ENCODE measurements at regions not wholly inside any gene's neighbourhood (a gene's known extent, or its start where the extent isn't known, plus 50 kb on each side); places are given as distances from the start of the nearest gene placed in this dataset.

DNA sequence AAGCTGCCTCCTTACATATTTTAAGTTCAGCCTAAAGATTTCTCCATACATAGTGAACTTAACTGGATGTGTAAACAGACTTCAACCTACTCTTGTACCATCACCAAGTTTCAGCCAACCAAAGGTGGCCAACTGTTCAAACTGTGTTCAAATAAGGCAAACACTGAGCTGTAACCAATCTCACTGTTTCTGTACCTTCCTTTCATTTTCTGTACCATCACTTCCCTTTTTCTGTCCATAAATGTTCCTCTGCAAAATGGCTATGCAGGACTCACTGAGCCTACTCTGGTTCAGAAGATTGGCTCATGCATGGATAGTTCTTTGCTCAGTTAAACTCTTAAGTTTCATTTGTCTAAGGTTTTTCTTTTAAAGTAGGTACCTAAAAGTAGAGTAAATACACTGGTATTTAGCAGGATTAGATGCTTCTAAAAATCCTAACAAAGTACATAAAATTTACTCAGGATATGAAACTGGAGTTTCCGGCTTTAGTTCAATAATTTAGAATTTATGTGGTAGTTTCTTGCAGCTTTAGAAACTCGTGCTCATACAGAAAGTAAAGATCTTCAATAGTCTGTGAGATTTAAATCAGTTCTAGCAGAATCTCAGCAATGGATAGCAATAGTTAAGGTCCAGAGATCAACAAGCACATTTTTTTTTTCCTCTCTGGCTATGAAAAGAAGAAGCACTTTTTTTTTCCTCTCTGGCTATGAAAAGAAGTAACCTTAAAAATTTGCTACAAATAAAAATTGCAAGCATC is 282.0 kb upstream of the PPFIA2 start:
- DNase-seq (ENCODE audit: low read depth) = no peak

DNA sequence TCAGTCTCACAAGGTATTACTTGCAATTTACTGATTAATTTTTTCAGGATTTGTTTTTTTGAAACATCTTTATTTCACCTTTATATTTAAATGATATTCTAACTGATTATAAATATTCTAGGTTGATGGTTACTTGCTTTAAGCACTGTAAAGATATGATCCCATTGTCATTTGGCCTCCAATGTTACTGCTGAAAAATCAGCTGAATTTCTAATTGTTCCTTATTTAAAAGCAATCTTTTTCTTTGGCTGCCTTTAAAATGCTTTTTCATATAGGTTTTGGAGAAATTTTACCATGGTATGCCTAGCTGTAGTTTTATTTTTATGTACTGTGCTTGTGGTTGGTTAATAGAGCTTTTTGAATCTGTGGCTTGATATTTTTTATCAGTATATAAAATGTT is 275.6 kb upstream of the PPFIA2 start:
- DNase-seq (ENCODE audit: low read depth) = no peak

DNA sequence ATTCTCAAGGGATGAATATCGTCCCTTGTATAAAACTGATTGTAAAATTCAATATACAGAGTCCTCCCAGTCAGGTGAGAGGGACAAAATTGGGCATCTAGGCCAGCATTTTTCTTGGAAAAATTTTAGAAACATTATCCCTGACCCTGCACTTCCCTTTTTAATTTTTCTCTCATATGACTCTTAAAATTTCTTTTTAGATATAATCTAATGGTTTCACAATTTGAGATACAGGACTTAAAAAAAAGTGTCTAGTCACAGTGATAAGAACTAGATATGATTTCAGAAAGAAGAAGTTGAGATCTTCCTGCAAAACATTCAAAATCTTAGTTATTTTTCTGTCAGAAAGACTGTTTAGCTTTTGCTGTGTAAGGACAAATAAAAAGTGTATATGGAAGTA is 270.8 kb upstream of the PPFIA2 start:
- no peak for DNase-seq (ENCODE audit: low read depth)

DNA sequence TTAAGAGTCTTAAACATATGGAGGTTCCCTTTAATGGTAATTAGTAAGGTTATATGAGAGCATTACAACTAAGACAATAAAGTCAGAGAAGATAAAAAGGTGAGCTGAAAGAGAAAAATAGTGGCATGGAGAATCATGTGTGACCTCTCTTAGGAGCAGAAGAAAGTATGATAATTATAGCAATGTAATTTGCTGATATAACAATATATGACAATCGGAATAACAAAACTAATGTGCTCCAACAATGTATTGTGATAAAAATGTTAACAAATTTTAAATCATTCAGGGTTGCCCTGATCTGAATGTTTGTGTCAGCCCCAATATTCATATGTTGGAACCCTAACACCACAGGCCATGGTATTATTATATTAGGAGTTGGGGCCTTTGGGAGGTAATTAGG is 269.6 kb upstream of the PPFIA2 start:
- no peak for DNase-seq (ENCODE audit: low read depth)

DNA sequence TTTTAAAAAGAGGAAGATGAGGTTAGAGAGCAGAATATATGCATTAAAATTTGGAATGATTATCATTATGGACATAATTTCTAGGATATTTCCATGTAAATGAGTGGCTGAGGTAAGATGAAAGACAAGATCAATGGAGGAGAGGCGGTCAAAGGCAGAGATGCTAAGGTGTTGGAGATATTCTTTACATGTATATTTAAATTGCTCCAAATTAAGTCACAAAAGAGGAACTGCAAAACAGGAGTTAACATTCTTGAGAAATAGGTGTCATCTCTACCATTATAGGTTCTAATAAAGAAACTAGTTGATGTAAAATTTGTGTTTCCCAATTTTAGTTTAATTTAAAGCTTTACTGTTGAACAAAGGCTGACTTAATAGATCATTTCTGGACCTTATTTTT is 268.5 kb upstream of the PPFIA2 start:
- no peak for DNase-seq (ENCODE audit: low read depth)

DNA sequence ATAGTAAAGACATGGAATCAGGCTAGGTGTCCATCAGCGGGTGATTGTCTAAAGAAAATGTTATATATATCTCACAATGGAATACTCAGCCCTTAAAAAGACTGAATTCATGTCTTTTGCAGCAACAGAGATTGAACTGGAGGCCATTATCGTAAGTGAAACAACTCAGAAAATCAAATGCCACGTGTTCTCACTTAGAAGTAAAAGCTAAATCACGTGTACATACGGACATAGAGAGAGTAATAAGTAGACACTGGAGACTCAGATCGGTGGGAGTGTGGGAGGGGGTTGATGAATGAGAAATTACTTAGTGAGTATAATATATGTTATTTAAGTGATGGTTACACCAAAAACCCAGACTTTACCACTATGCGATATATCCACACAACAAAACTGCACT is 266.3 kb upstream of the PPFIA2 start:
- DNase-seq (ENCODE audit: low read depth) = no peak

DNA sequence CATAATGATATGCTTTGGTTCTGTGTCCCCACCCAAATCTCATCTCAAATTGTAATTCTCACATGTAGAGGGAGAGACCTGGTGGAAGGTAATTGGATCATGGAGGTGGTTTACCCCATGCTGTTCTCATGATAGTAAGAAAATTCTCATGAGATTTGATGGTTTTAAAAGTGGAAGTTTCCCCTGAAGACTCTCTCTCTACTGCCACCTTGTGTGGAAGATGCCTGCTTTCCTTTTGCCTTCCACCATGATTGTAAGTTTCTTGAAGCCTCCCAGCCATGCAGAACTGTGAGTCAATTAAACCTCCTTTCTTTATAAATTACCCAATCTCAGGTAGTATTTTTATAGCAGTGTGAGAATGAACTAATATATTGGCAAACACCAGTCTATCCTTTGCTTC is 260.4 kb upstream of the PPFIA2 start:
- no peak for DNase-seq (ENCODE audit: low read depth)

DNA sequence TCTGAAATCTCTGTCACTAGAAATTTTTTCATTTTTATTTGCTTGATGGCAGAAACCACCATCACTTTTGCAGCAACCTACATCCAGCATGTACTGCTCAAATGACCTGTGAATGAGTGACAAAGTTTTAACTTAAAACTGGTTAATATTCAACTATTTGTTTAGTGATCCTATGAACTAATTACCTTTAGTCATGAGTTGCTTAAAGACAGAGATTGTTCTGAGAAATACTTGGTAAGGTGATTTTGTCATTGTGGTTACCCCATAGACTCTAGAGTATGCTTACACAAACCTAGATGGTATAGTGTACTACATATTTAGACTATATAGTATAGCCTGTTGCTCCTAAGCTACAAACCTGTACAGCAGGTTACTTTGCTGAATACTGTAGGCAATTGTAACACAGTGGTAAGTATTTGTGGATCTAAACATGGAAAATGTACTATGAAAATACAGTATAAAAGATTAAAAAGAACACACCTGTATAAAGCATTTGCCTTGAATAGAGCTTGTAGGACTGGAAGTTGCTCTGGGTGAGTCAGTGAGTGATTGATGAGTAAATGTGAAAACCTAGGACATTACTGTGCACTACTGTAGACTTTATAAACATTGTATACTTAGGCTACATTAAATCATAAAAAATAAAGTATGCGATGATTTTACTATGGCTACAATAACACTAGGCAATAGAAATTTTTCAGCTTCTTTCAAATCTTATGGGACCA is 256.6 kb upstream of the PPFIA2 start:
- DNase-seq (ENCODE audit: low read depth) = no peak

DNA sequence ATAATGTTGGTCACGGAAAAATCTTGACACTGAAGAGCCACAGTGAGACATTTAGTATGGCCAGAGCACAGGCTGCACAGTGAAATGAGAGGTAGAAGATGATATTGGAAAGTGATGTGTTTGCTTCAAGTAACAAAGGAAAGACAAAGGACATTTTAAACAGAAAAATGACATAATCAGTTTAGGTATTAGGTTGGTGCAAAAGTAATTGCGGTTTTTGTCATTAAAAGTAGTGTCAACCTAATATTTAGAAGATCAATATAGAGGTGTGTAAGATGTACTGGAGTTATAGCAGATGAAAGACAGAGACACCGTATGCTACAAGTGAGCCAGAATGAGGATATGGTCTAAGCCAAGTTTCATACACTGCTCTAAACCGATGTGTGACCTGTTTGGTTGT is 253.0 kb upstream of the PPFIA2 start:
- DNase-seq (ENCODE audit: low read depth) = no peak

DNA sequence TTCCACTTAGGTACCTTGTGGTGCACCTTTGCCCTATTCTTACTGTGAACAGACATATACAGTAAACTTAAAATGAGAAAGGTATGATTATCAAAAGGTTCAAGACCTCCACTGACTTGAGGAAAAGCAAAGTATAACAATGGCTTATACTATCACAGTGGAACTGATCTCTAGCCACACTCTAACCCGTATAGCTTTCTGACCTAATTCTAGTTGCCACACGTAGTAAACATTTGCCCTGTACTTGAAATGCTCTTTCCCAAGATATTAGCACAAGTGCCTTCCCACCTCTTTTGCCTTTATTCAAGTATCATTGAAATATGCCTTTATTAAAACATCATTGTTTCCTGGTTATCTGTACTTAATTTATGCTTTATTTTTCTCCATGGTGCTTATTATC is 250.4 kb upstream of the PPFIA2 start:
- no peak for DNase-seq (ENCODE audit: low read depth)

DNA sequence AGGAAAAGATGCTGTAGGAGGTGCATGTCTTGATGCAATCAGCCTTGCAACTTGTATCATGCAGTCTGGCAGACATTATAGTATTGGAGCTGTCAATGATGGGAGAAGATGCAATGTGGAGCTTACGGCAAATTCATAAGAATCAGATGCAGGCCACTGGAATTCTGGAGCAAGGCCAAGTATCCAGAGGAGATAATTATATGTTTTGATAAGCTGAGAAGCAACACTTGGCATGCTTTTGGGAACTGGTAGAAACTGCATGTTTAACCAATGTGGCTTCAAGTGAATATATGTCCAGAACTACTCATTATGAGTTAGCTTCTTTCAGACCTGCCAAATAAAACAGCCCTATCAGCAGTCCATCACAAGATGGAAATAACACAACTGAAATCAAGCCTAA is 249.1 kb upstream of the PPFIA2 start:
- DNase-seq (ENCODE audit: low read depth) = no peak

DNA sequence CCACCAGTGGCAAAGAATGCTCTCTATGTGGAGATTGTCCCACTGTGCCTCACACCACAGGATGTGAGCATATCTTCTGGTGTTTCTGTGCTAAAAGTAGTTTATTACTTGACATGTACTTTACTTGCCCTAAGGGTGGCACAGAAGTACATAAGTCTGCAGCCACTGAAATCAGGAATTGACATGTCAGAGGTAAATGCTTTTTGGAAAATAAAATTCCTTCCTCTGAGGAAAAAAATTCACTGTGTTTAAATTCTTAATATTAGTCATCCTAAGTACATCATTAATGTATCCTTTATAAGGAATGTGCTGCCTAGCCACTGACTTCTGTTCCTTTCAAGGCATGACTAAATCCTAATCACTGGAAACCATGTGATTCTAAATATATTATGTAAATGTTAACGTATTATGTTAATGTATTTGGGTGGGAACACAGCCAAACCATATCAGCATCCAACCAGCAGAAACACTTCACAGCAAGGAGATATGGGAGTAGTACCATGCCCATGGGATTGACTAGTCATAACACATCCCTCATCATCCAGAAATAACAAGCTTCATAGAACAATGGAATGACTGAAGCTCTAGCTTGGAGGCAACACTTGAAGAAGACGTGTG is 239.7 kb upstream of the PPFIA2 start:
- DNase-seq (ENCODE audit: low read depth) = no peak

DNA sequence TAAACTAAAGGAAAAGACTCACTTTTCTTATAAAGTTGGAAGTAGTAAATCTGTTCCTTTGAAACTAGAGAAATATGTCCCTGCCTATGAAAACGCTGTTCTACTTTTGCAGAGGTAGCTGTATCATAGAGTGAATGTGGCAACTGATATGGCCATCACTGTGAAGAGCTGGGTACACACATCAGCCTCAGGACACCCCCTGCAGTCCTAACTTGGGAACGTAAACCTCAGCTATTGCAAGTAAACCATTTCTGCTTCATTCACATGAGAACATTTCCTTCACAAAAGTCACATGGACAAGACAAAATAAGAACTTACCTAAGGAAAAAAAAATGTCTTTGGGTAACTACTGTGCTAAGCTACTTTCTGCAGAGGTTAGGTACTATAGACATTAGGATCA is 233.3 kb upstream of the PPFIA2 start:
- no peak for DNase-seq (ENCODE audit: low read depth)

DNA sequence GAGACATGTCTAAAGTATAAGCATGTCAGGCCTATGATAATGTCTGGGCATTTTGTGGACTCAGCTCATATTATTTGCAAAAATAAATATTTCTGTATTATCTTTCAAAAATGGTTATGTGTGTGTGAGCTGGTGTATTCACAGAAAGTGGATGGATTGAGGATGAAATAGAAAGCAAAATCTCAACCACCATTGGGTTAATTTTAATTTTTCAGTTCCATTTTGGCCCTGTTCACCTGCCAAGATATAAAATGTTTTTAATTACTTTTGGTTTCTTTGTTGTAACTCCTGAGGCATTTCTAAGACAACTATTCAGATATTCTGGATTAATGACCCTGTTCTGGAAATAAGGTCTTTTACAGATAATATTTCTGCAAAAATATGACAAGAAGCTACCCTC is 232.7 kb upstream of the PPFIA2 start:
- no peak for DNase-seq (ENCODE audit: low read depth)

DNA sequence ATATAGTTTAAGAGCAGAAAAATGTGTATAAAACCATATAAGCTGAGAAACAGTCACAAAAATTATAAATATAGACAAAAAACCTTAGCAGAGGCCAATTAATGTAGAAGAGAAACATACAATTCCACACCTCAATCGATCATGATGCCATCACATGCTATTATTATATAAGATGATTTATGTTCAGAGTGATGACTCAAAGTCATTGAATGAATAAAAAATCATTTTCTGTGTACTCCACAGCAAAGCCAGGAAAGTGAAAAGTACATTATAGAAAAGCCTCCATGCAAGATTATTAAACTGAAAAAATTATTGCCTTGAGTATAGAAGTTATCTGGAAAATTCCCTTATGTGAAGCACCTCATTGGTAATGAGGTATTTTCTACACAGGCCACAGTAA is 229.2 kb upstream of the PPFIA2 start:
- DNase-seq (ENCODE audit: low read depth) = no peak

DNA sequence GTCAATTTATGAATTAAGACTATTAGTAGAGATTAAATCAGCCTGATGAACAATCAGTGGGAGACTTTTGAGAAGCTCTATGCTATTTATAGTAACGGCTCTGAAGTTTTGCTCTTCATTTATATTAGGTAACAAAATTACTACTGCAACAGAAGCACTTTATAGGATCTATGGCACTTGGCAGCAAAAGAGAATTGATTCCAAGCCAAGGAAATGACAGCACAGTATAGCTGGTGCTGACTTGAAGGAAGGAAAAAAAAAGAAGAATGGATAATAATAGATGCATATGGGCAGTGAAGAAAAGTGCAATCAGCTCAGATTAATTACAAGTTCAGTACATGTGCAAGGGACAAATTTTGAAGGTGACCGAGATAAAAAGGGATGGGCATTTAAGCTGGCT is 228.2 kb upstream of the PPFIA2 start:
- DNase-seq (ENCODE audit: low read depth) = no peak

DNA sequence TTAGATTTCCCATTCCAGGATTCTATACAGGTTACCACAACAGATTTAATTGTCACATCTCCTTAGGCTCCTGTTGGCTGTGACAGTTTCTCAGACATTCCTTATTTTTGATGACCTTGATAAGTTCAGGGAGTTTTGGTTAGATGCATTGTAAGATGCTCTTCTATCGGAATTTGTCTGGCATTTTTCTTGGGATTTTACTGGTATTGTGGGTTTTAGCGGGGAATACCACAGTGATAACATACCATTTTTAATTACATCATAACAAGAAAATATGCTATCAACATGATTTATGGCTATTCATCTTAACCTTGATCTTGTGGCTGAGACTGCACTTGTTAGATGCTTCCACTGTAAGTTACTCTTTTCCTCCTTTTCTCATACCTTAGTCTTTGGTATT is 217.5 kb upstream of the PPFIA2 start:
- DNase-seq (ENCODE audit: low read depth) = no peak

DNA sequence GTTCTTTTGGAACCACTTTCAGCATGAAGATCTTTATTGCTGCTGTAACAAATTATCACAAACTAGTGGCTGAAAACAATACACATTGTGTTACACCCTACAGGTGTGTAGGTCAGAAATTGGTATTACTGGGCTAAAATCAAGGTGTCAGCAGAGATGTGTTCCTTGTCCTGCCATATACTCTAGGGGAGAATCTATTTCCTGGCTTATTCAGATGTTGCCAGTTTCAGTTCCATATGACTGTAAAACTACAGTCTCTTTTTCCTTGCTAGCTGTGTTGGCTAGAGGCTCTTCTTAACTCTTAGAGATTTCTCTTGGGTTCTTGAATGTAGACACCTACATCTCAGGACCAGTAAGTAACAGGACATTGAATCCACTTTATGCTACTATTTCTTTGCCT is 215.6 kb upstream of the PPFIA2 start:
- no peak for DNase-seq (ENCODE audit: low read depth)

DNA sequence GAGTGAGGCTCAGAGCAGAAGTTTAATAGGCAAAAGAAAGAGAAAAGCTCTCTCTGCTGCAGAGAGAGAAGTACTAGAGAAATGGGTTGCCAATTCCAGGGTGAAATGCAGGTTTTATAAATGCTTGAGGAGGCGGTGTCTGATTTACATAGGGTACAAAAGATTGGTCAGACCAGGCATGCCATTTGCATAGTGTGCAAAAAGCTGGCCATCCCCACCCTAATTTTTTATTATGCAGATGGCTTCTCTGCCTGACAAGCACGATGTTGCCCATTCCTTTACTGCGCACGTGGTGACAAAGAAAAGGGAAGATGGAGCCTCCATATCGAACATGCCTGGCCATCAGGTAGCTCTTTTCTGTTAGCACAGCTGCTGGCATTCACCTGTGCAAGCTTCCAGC is 209.3 kb upstream of the PPFIA2 start:
- no peak for DNase-seq (ENCODE audit: low read depth)

DNA sequence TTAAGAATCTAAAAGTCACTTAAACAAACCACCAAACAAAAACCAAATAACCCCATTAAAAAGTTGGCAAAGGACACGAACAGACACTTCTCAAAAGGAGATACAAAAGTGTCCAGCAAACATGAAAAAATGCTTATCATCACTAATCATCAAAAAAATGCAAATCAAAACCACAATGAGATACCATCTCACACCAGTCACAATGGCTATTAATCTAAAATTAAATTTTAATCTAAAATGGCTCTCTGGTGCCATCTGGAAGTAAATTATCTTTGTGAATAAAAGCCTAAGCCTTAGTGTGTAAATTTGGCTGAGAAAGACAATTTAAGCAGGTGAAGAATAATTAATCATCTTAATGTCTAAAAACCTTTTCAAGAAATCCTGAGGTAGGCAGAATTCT is 204.5 kb upstream of the PPFIA2 start:
- no peak for DNase-seq (ENCODE audit: low read depth)

DNA sequence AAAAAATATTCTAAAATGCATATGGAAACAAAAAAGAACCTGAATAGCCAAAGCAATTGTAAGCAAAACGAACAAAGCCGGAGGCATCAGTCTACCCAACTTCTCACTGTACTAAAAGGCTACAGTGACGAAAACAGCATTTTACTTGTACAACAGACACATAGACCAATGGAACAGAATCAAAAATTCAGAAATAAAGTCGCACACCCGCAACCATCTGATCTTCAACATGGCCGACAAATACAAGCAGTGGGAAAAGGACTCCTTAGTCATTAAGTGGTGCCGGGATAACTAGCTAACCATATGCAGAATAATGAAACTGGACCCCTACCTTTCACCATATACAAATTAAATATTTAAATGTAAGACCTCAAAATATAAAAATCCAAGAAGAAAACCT is 203.9 kb upstream of the PPFIA2 start:
- DNase-seq (ENCODE audit: low read depth) = no peak

DNA sequence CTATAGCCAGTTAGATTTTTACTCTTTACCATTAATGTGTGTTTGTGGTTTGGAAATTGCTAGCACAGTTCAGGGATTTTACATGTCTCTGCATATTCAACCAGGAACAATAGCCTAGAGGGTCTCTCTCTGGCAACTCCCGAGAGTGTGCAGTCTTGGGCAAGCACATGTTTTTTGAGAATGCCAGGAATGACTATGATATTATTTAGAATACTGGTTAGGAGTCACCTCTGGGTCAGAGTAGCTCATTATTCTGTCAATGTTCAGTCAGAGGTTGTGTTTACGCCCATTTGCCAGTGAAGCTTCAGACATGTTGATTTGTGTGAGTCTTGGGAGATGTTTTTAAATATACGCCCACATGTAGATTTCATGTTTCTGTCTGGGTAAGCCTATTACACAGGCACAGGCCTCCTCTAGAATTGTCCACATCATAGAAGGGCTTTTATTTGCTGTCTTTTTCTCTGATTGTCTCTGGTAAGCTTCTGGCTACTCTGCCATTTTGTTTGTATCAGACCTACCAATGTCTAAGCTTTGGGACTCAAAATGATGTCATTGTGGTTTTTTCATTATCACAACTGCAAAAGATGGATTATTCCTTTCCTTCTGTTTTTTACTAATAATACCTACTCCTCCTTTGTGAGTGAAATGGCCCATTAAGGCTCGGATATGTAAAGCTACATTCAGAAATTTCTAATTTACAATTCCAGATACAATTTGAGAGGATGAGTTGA is 203.1 kb upstream of the PPFIA2 start:
- DNase-seq (ENCODE audit: low read depth) = no peak

DNA sequence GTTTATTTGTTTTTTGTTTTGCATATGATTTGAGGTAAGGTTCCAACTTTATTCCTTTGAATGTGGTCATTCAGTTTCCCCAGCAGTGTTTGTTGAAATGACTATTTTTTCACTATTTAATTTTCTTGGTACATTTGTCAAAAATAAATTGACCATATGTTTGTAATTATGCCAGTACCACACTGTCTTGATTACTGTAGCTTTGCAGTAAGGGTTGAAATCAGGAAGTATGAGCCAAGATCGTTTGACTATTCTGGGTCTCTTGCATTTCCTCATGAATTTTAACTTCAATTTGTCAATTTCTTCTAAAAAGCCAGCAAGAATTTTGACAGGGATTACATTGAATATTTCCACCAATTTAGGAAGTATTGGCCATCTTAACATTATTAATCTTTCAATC is 199.3 kb upstream of the PPFIA2 start:
- no peak for DNase-seq (ENCODE audit: low read depth)
